Psoas muscle (tissue), 7 donors: ENCODE measurements at regions not wholly inside any gene's neighbourhood (a gene's known extent, or its start where the extent isn't known, plus 50 kb on each side); places are given as distances from the start of the nearest gene placed in this dataset.
A peak's percentile ranks its signal among the peaks of the same experiment; 100 is the strongest.

Experiments
- ATAC-seq, 4 donors: fragments of 200-7000 bp; cut with Tn5 transposase; one replicate each; pipeline ENCODE4 v1.9.1; 2020; ENCODE audit warnings: moderate library complexity in 3 of 4, mild to moderate bottlenecking in 2 of 4
- DNase-seq, 2 donors: peaks; one replicate each; pipeline ENCODE4 v3.0.0-alpha.2; 2020
- H3K27ac ChIP-seq: fragments of 200-600 bp; one replicate; pipeline ENCODE4 v1.8.0; 2022
- H3K27me3 ChIP-seq, 3 donors: fragments of 200-600 bp in 1 of 3; one replicate each; pipeline versions ENCODE4 v1.6.1 to v1.8.0; 2013 to 2022; ENCODE audit warnings: low read length in 2 of 3, mild to moderate bottlenecking in 2 of 3, moderate library complexity in 1 of 3; ENCODE audit not compliant: insufficient read depth in 3 of 3
- H3K36me3 ChIP-seq, 2 donors: fragments of 200-600 bp in 1 of 2; one replicate each; pipeline versions ENCODE4 v1.6.1 to v1.8.0; 2013 to 2022; ENCODE audit warnings: low read depth in 1 of 2, mild to moderate bottlenecking in 1 of 2, moderate library complexity in 1 of 2; ENCODE audit not compliant: insufficient read depth in 1 of 2
- H3K4me1 ChIP-seq: fragments of 200-600 bp; one replicate; pipeline ENCODE4 v1.8.0; 2022
- H3K4me3 ChIP-seq: fragments of 200-600 bp; one replicate; pipeline ENCODE4 v1.8.0; 2022; ENCODE audit warnings: mild to moderate bottlenecking
- H3K9me3 ChIP-seq: fragments of 200-600 bp; one replicate; pipeline ENCODE4 v1.8.0; 2022
- WGBS, 3 donors: extraction: QIAGEN DNeasy Blood & Tissue Kit; methylation state at CpG; one replicate each; pipeline versions ENCODE4 v1.1.6 to v1.1.7; 2013; 5-methylcytosine and 5-hydroxymethylcytosine counted together
- intact Hi-C, 2 donors: fragments of 100-400 bp; cut with DNase I; formaldehyde crosslinking; loops; one replicate each; pipeline versions ENCODE4 v1.11.0 to v1.14.2; 2022
- TF ChIP-seq, protein P1 (sequence below): fragments of 200-600 bp; IDR thresholded peaks from one replicate; pipeline ENCODE4 v1.8.0; 2022; ENCODE audit warnings: antibody characterized with exemption
- donor health status: healthy with polysubstance abuse.
- donor health status: DM: no; HTN: no; CAD: no; lungs with moderate emphysema.
- donor health status: Bipolar disorder and iron deficiency.
- donor health status: healthy.
- donor health status: DM: yes; HTN: yes; CAD: no.
- donor health status: DM: no; HTN: no; CAD: no.
- donor health status: DM: yes; HTN: yes; CAD: no.

DNA sequence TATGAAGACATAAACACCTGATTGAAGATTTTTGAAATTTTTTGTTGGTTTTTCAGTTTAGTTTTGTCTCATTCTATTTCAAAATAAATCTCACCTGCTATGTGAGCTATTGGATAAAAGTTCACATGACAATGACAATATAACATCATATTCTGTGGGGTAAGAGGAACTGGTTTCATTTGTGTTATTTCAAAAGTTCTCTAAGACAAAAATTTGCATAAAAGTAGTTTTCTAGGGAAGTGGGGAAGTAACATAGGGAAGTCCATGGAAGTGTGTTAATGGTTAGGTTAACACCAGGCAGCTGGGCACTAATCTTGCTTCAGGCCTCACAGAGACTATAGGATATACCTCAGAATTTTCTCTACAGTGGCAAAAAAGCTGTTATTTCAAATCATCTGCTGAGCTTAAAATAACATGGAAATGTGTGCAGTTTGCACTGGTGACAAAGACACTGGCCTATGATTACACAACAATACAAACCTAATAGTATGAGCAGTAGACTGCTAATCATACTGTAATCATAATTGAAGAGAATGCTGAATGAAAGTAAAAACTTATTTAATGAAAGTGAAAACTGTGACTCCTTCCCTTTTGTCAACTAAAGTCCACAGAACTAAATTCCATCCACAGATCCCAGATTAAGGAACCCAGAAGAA, 710.6 kb upstream of the TMEM132C start:
- Histone ChIP-seq H3K27me3 (no peaks in the 10 kb centered on the region), H3K27ac (no peak overlapping the region), H3K9me3 (peaks cover 7% of the 10 kb centered on the region), H3K4me3 (no peak overlapping the region), H3K36me3 (no peaks in the 10 kb centered on the region), H3K4me1 (no peaks in the 10 kb centered on the region)
- intact Hi-C loops: no loop called here
- TF ChIP-seq, protein P1, sequence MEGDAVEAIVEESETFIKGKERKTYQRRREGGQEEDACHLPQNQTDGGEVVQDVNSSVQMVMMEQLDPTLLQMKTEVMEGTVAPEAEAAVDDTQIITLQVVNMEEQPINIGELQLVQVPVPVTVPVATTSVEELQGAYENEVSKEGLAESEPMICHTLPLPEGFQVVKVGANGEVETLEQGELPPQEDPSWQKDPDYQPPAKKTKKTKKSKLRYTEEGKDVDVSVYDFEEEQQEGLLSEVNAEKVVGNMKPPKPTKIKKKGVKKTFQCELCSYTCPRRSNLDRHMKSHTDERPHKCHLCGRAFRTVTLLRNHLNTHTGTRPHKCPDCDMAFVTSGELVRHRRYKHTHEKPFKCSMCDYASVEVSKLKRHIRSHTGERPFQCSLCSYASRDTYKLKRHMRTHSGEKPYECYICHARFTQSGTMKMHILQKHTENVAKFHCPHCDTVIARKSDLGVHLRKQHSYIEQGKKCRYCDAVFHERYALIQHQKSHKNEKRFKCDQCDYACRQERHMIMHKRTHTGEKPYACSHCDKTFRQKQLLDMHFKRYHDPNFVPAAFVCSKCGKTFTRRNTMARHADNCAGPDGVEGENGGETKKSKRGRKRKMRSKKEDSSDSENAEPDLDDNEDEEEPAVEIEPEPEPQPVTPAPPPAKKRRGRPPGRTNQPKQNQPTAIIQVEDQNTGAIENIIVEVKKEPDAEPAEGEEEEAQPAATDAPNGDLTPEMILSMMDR: no peak
- no peak for DNase-seq
- no peak for ATAC-seq

DNA sequence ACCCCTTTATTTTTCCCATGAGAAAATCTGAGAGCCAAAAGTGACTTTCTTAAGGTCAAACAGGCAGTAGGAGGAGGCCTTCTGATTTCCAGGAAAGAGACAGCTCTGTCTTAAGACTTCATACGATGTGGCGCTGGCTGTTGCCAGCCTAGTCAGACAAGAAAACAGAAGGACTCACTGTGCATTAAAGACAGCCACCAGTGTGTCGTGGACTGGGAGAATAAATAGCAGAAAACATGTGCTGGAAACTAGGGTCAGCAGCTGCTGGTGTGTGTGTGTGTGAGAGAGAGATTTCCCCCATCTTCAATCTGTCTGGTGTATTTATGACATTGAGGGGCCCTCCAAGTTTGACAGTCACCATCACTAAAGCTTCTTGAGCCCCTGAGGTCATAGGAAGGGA, 708.6 kb upstream of the TMEM132C start:
- H3K9me3 ChIP-seq: no peaks in the 10 kb centered on the region
- TF ChIP-seq, protein P1: no peak
- no peak overlapping the region for H3K4me3 ChIP-seq
- H3K27me3 ChIP-seq: no peaks in the 10 kb centered on the region
- H3K36me3 ChIP-seq: no peaks in the 10 kb centered on the region
- no peaks in the 10 kb centered on the region for H3K4me1 ChIP-seq
- intact Hi-C loops: no loop called here
- H3K27ac ChIP-seq: no peak overlapping the region
- 29 to 40% (median 34%) methylated on average over 3 of the region's 3 CpGs for WGBS, 3 donors
- ATAC-seq: no peak
- no peak for DNase-seq

DNA sequence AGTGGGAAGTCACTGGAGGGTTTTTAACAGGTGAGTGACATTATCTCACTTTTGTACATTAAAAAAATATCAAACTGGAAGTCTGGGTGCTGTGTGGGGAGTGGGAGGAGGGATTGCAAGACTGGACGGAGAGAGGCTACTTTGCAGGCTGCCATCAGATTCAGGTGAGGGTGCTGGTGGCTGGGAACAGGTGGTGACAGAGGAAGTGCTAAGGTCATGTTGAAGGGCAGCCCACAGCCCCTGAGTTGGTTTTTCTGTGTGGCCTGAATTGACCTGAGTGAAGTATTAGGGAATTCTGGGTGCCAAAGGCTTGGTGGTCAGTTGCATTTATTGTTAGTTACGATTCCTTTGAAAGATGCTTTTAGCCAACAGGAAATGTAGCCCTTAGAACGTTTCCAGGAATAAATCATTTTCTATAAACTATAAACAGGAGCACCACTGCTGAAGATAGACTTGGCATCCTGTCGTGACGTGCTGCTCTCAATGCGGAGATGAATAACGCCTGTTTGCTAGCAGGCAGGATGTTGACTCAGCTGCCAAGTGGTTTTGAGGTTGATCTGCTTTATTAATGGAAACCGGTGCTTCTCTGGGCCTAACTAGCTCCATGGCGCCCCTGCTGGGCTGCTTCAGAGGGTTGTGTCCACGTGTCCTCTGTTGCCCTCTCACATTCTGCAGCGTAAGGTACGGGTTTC, 707.5 kb upstream of the TMEM132C start:
- no peak for ATAC-seq
- no peaks in the 10 kb centered on the region for H3K27me3 ChIP-seq
- no peak overlapping the region for H3K27ac ChIP-seq
- no peaks in the 10 kb centered on the region for H3K36me3 ChIP-seq
- no peak overlapping the region for H3K4me3 ChIP-seq
- DNase-seq: peak in 1 of 2 donors; percentile 22
- H3K9me3 ChIP-seq: no peaks in the 10 kb centered on the region
- no peaks in the 10 kb centered on the region for H3K4me1 ChIP-seq
- intact Hi-C loops: no loop called here
- TF ChIP-seq, protein P1: peak; percentile 4
- 32 to 38% (median 32%) methylated on average over 12 of the region's 12 CpGs for WGBS, 3 donors

DNA sequence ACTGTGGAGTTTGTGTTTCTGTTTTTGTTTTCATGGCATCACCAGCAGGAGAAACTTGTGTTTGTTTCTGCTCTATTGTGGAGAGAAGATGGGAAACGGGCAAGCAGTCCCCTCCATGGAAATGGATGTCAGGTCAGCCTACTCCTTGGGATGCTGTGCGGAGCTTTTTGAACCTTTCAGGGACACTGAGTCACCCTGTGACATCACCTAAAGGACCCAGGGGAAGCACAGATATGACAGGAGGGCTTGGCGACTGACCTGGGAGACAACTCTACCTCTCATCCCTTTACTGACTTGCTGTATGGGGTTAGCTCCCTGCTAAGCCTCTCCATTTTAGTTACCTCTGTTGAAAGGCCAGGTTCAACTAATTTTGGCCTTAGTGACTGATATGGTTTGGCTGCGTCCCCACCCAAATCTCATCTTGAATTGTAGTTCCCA, 706.9 kb upstream of the TMEM132C start:
- intact Hi-C loops: no loop called here
- Histone ChIP-seq H3K27me3 (no peaks in the 10 kb centered on the region), H3K36me3 (no peaks in the 10 kb centered on the region), H3K9me3 (no peaks in the 10 kb centered on the region), H3K4me1 (no peaks in the 10 kb centered on the region), H3K27ac (no peak overlapping the region), H3K4me3 (no peak overlapping the region)
- 92 to 93% (median 93%) methylated on average over 4 of the region's 4 CpGs for WGBS, 3 donors
- ATAC-seq (no peak), DNase-seq (no peak)
- TF ChIP-seq, protein P1: no peak

DNA sequence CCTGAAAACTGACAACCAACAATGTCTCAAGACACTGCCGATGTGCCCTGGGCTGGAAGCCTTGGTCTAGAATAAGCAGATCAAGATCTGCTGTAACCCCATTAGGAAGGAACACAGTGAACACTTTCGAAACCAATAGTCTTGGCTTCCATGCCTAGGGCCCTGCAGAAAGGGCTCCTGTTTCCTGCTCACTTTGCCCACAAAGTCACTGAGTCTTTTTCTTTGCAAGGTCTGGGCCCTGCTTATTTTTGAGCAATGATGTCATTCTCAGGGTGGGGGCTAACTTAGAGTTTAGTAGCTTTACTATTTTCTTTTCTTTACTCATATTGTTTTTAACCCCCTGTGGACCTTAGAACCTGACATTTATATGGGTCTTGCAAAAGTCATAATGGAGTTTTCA, 704.2 kb upstream of the TMEM132C start:
- Histone ChIP-seq H3K4me3 (no peak overlapping the region), H3K27me3 (no peaks in the 10 kb centered on the region), H3K4me1 (no peaks in the 10 kb centered on the region), H3K9me3 (no peaks in the 10 kb centered on the region), H3K36me3 (no peaks in the 10 kb centered on the region), H3K27ac (no peak overlapping the region)
- DNase-seq (no peak), ATAC-seq (no peak)
- TF ChIP-seq, protein P1: no peak
- WGBS, 3 donors: 86 to 94% (median 93%) methylated on average over 2 of the region's 2 CpGs
- intact Hi-C loops: no loop called here
